ENCODE measurements at regions not wholly inside any gene's neighbourhood (a gene's known extent, or its start where the extent isn't known, plus 50 kb on each side); places are given as distances from the start of the nearest gene placed in this dataset.

- H3K9ac ChIP-seq (ENCODE audit: low read depth in 2 of 2, low read length in 2 of 2), result no peak overlapping the region
- H3K36me3 ChIP-seq, result no peaks in the 10 kb centered on the region
- H3K27me3 ChIP-seq, result no peaks in the 10 kb centered on the region
- peak; percentile 45 for DNase-seq
- no peak overlapping the region for H3K4me3 ChIP-seq
- no peaks in the 10 kb centered on the region for H3K4me1 ChIP-seq
- no peaks in the 10 kb centered on the region for H3K9me3 ChIP-seq
- H3K27ac ChIP-seq, result no peak overlapping the region
- TF ChIP-seq CTCF (IDR thresholded peaks at IDR 0.05), result no peak
- intact Hi-C loops (cut with DNase I), result no loop called here
Observed at GRCh38 chr14:61641914-61642613, 53.2 kb upstream of the HIF1A start.

GRCh38 chr14:61642614-61642982 lies 52.7 kb upstream of the HIF1A start:
- no peak for DNase-seq
- Histone ChIP-seq H3K36me3 (no peaks in the 10 kb centered on the region), H3K27ac (no peak overlapping the region), H3K27me3 (no peaks in the 10 kb centered on the region), H3K9ac (ENCODE audit: low read depth in 2 of 2, low read length in 2 of 2) (no peak overlapping the region), H3K4me1 (no peaks in the 10 kb centered on the region), H3K4me3 (no peak overlapping the region), H3K9me3 (no peaks in the 10 kb centered on the region)
- TF ChIP-seq CTCF (IDR thresholded peaks at IDR 0.05), result no peak
- intact Hi-C loops (cut with DNase I), result no loop called here

GRCh38 chr14:61643555-61643954 lies 51.8 kb upstream of the HIF1A start:
- no peak for DNase-seq
- intact Hi-C loops (cut with DNase I), result no loop called here
- H3K36me3 ChIP-seq, result no peaks in the 10 kb centered on the region
- H3K27me3 ChIP-seq, result no peaks in the 10 kb centered on the region
- H3K9ac ChIP-seq (ENCODE audit: low read depth in 2 of 2, low read length in 2 of 2), result no peak overlapping the region
- no peak for TF ChIP-seq CTCF (IDR thresholded peaks at IDR 0.05)
- H3K4me1 ChIP-seq, result no peaks in the 10 kb centered on the region
- H3K9me3 ChIP-seq, result no peaks in the 10 kb centered on the region
- no peak overlapping the region for H3K4me3 ChIP-seq
- H3K27ac ChIP-seq, result no peak overlapping the region

- H3K9me3 ChIP-seq, result no peaks in the 10 kb centered on the region
- H3K4me3 ChIP-seq, result no peak overlapping the region
- no peaks in the 10 kb centered on the region for H3K27me3 ChIP-seq
- no peaks in the 10 kb centered on the region for H3K4me1 ChIP-seq
- H3K9ac ChIP-seq (ENCODE audit: low read depth in 2 of 2, low read length in 2 of 2), result no peak overlapping the region
- no peaks in the 10 kb centered on the region for H3K36me3 ChIP-seq
- H3K27ac ChIP-seq, result no peak overlapping the region
- intact Hi-C loops (cut with DNase I), result no loop called here
- no peak for TF ChIP-seq CTCF (IDR thresholded peaks at IDR 0.05)
- DNase-seq, result no peak
Observed at GRCh38 chr14:61644175-61644574, 51.1 kb upstream of the HIF1A start.

GRCh38 chr14:61644834-61645233 lies 50.5 kb upstream of the HIF1A start:
- no peak for TF ChIP-seq CTCF (IDR thresholded peaks at IDR 0.05)
- Histone ChIP-seq H3K36me3 (no peaks in the 10 kb centered on the region), H3K9me3 (no peaks in the 10 kb centered on the region), H3K9ac (ENCODE audit: low read depth in 2 of 2, low read length in 2 of 2) (no peak overlapping the region), H3K27me3 (no peaks in the 10 kb centered on the region), H3K27ac (no peak overlapping the region), H3K4me1 (no peaks in the 10 kb centered on the region), H3K4me3 (no peak overlapping the region)
- intact Hi-C loops (cut with DNase I), result no loop called here
- DNase-seq, result no peak

All from colonic mucosa (tissue), 4 donors.